HEK293 (cell line): ENCODE measurements at regions not wholly inside any gene's neighbourhood (a gene's known extent, or its start where the extent isn't known, plus 50 kb on each side); places are given as distances from the start of the nearest gene placed in this dataset.

ENCODE experiments used
- BCL11A ChIP-seq: fragments of 450-650 bp; formaldehyde crosslinking; IDR thresholded peaks from 2 replicates; pipeline ENCODE4 v1.5.1; 2016; ENCODE audit warnings: low read depth, missing biosample characterization, missing genetic modification characterization
- CTCF ChIP-seq: fragments of 450-650 bp; formaldehyde crosslinking; IDR thresholded peaks from 2 replicates; pipeline ENCODE4 v1.5.1; 2016; ENCODE audit warnings: missing biosample characterization, missing genetic modification characterization
- KLF10 ChIP-seq: fragments of 450-650 bp; IDR thresholded peaks from 2 replicates; pipeline ENCODE4 v1.5.1; 2018; ENCODE audit warnings: missing biosample characterization, mild to moderate bottlenecking, missing genetic modification characterization
- MYNN ChIP-seq: fragments of 450-650 bp; formaldehyde crosslinking; IDR thresholded peaks from 2 replicates; pipeline ENCODE4 v1.5.1; 2016; ENCODE audit warnings: missing biosample characterization, missing genetic modification characterization, borderline replicate concordance
- PRDM10 ChIP-seq: fragments of 450-650 bp; formaldehyde crosslinking; IDR thresholded peaks from 2 replicates; pipeline ENCODE4 v1.5.1; 2016; ENCODE audit warnings: missing biosample characterization, missing genetic modification characterization
- ZNF146 ChIP-seq: fragments of 450-650 bp; formaldehyde crosslinking; IDR thresholded peaks from 2 replicates; pipeline ENCODE4 v1.5.1; 2016; ENCODE audit warnings: missing biosample characterization, missing genetic modification characterization
- ZNF366 ChIP-seq: fragments of 450-650 bp; formaldehyde crosslinking; conservative IDR thresholded peaks from 2 replicates; pipeline ENCODE4 v1.5.1; 2016; ENCODE audit warnings: missing biosample characterization, missing genetic modification characterization
- ZNF449 ChIP-seq: fragments of 450-650 bp; formaldehyde crosslinking; IDR thresholded peaks from 2 replicates; pipeline ENCODE4 v1.5.1; 2017; ENCODE audit warnings: missing biosample characterization, mild to moderate bottlenecking, missing genetic modification characterization, moderate library complexity
- ZNF510 ChIP-seq: fragments of 450-650 bp; formaldehyde crosslinking; IDR thresholded peaks from 2 replicates; pipeline ENCODE4 v1.5.1; 2018; ENCODE audit warnings: mild to moderate bottlenecking, missing genetic modification characterization, missing biosample characterization; ENCODE audit not compliant: insufficient replicate concordance
- ZNF571 ChIP-seq: fragments of 450-650 bp; formaldehyde crosslinking; IDR thresholded peaks from 2 replicates; pipeline ENCODE4 v1.5.0; 2017; ENCODE audit warnings: missing biosample characterization, missing genetic modification characterization
- ZNF626 ChIP-seq: fragments of 450-650 bp; sonication (Bioruptor Pico); formaldehyde crosslinking; IDR thresholded peaks from 2 replicates; pipeline ENCODE4 v1.5.1; 2018; ENCODE audit warnings: missing biosample characterization, missing genetic modification characterization, inconsistent platforms
- TF ChIP-seq, protein P1 (sequence below): fragments of 450-650 bp; formaldehyde crosslinking; IDR thresholded peaks from 2 replicates; pipeline ENCODE4 v1.5.1; 2016; ENCODE audit warnings: missing biosample characterization, missing genetic modification characterization

DNA sequence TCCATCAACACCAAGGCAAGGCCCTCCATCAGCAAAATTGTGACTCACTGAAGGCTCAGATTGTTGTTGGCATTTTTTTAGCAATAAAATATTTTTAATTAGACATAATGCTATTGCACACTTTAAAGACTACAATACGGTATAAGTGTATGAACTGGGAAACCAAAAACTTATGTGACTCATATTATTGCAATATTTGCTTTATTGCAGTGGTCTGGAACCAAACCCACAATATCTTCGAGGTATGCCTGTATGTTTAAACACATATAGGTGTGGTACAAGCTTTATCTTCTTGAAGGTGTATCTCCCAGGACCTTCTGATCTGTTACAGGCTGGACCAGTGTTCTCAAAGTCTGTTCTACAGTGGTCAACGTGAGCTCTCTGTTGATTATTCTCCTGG is 142.3 kb upstream of the FNDC3A start:
- TF ChIP-seq BCL11A (tag by site-specific recombination), result no peak
- no peak for TF ChIP-seq ZNF626
- no peak for TF ChIP-seq CTCF
- TF ChIP-seq ZNF571 (tag by site-specific recombination), result no peak
- no peak for TF ChIP-seq MYNN (tag by site-specific recombination)
- TF ChIP-seq PRDM10 (tag by site-specific recombination), result no peak
- TF ChIP-seq ZNF510, result no peak
- no peak for TF ChIP-seq KLF10 (tag by site-specific recombination)
- TF ChIP-seq ZNF146, result no peak
- TF ChIP-seq ZNF366, result no peak
- no peak for TF ChIP-seq ZNF449 (tag by site-specific recombination)
- TF ChIP-seq, protein P1, sequence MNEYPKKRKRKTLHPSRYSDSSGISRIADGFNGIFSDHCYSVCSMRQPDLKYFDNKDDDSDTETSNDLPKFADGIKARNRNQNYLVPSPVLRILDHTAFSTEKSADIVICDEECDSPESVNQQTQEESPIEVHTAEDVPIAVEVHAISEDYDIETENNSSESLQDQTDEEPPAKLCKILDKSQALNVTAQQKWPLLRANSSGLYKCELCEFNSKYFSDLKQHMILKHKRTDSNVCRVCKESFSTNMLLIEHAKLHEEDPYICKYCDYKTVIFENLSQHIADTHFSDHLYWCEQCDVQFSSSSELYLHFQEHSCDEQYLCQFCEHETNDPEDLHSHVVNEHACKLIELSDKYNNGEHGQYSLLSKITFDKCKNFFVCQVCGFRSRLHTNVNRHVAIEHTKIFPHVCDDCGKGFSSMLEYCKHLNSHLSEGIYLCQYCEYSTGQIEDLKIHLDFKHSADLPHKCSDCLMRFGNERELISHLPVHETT (tag by site-specific recombination), result no peak
